Activated CD4-positive, CD25-positive, alpha-beta regulatory T cell (primary cell): ENCODE measurements at regions not wholly inside any gene's neighbourhood (a gene's known extent, or its start where the extent isn't known, plus 50 kb on each side); places are given as distances from the start of the nearest gene placed in this dataset.
"Not testable (repeated sequence)": the region's sequence is repeated elsewhere in the genome, so short reads cannot be mapped to it uniquely, and the experiment has no call there.

ENCODE experiments used
- DNase-seq, 4 experiments: peaks; one replicate each; lab custom pipeline; 2025; lab: John Stamatoyannopoulos, UW

DNA sequence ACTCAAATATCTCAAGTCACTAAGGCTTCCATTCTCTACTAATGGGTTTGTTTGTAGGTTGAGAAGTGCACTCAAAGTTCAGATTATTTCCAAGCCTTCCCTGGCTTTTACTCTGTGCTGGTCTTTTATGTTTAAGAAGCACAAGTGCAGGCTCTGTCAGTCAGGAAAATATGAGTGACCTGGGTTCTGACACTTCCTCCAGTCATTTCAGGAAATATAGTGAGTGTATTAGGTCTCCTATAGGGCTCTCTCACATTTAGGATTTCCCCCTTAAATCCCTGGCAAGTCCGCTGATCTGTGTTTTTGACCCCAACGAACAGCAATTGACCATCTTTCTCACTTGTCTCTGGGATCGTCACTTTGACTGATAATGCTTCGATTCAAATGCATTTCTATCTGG is 210.2 kb downstream of the ARPP21 start:
- no peak for DNase-seq

DNA sequence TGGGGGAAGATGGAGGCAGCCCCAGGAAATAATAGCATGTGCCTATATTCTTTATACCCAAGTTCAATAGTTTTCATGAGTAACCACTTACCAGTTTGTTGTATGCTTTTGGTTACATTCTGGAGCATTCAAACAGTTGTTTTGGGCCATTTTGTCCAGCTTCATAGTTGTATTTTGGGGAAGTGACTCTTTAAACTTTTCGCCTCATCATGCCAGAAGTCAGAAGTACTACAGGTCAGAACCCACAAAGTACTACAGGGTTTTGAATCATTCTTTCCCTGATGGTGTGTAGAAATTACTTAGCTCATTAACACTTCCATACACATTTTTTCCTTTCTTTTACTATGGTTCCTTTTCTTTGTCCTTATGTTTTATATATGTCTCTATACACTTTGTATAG is 210.6 kb downstream of the ARPP21 start:
- no peak for DNase-seq

DNA sequence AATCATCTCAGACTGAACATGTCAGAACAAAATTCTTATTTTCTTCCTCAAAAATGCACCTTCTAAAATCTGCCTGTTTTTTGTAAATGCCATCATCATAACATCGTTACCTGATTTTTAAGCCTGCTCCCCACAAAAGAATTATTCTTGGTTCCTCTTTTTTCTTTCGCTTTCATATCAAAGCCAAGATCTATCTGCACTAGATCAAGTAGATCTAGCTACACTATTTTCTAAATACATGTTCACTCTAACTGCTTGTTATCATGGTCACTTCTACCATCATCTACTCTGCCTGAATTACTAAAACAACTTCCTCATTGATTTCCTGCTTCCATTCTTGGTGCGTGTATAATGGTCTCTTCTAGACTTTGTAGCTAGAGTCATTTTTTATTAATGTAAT is 217.7 kb downstream of the ARPP21 start:
- no peak for DNase-seq

DNA sequence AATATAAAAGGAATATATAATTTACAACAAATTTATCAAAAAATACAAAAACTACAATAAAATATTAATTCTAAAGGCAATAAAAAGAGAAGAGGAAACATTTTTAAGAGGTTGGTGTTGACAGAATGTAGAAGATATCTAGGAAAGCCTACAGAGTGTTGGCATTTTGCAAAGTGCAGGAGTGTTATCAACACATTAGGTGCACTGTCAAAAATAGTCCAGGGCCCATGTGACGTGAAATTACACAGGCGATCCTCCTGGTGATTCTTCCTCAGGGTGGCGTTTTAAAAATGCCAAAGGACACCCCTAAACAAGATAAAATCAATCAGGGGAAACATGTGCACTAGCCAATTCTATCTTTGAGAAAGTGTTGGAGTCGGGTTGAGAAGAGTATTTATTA is 222.7 kb downstream of the ARPP21 start:
- DNase-seq, result no peak

DNA sequence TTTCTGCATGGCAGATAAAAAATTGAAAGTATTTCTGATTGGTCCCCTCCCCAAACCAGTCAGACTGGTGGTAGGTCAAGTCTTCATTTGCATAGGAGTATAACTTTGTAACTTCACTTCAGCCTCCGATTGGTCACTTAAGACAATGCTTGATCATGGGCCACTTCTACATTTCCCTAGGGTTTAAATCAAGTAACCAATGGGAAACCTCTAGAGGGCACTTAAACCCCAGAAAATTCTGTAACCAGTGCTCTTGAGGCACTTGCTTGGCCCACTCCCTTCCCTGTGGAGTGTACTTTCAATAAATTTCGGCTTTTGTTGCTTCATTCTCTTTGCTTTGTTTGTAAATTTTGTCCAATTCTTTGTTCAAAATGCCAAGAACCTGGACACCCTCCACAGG is 225.5 kb downstream of the ARPP21 start:
- no peak for DNase-seq

DNA sequence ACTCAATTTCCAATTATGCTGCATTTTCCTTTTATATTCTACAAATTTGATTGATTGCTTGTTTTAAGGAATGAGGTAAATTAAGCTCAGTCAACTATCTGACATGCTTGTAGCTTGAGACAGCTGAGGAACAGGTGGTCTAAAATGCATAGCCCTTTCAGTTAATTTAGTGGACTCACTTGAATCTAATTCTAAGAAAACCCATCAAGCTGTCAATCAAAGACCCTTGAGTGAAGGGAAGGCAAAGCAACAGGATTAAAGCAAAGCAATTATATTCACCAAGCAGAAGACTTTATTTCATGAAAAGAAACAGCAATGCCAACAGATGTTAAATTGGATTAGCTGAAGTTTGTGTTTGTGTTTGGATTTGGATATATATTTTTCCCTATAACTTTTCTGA is 228.5 kb downstream of the ARPP21 start:
- DNase-seq, result no peak

DNA sequence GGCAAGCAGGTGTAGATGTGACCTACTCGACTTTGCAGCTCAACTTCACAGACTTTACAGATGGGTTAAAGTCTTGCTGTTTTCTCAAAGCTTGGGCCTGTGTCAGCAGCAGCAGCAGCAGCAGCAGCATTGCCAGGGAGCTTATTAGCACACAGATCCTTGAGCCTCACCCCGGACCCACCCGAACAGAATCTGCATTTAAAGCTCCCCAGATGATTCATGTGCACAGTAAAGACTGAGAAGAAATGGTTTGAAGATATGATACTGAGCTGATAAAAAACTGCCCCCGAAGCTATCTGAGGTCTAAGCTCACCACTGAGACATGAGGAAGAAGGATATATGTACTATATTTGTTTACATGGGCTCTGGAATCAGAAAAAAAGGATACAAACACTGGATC is 231.7 kb downstream of the ARPP21 start:
- DNase-seq, result no peak

DNA sequence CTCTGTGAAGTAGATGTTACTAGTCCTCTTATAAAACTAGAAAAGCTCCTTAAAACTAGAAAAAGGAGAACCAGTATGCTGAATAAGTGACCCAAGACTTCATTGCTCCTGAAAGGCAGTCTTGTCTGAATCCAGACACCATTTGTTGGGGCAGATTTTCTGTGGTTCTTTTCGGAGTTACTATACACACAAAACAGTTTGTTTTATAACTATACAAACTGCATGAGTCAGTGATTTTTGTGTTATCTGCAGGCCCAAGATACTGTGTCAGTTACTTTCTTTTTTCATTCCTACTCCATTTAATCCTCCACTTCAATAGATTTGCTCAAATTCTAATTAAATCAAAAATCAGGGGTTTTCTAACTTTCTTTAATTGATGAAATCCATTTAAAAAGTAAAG is 244.6 kb downstream of the ARPP21 start:
- DNase-seq, result no peak

DNA sequence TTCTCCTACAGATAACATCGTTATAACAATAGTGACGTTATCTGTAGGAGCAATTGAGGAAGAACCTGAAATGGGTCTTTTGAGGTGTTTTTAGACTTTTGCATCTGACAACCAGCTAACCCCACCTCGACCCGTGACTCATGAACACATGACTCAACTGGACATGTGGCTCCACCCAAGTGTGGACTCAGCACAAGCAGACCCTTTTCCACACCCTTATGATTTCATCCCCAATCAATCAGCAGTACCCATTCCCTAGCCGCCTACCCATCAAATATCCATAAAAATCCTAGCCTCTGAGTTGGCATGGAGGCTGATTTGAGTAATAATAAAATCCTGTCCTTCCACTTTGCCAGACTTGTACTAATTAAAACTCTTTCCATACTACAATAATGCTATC is 255.4 kb downstream of the ARPP21 start:
- no peak for DNase-seq

DNA sequence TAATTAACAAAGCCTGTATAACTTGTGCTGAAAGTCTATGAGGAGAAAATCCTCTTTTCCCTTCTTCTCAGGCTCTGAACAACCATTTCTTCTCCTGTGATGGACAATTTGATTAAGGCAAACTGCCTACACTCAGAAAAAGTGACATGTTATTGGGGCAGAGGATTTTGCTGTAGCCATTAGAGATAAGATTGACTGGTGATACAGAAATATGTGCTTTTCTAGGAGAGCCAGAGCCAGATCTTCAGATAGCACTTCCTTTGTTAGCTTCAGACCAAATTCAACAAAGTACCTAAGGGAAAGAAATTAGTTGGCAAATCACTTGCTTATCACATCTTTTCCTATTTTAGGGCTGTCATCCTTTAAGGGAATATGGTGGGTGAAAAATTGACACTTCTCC is 259.9 kb downstream of the ARPP21 start:
- DNase-seq, result no peak

DNA sequence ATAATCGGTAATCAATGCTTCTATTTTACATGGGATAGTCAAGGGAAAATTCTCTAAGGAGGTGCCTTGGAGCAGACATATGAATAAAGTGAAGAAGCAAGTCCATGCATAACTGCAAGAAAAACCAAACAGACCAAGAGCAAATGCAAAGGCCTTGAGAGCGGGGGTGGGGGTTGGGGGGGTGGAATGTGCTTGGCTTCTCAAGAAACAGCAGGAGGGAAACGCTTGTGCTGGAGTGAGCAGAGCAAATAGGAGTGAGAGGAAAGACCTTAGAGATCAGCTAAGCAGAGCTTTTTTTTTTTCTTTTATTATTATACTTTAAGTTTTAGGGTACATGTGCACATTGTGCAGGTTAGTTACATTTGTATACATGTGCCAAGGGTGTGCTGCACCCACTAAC is 260.8 kb downstream of the ARPP21 start:
- DNase-seq, result no peak

DNA sequence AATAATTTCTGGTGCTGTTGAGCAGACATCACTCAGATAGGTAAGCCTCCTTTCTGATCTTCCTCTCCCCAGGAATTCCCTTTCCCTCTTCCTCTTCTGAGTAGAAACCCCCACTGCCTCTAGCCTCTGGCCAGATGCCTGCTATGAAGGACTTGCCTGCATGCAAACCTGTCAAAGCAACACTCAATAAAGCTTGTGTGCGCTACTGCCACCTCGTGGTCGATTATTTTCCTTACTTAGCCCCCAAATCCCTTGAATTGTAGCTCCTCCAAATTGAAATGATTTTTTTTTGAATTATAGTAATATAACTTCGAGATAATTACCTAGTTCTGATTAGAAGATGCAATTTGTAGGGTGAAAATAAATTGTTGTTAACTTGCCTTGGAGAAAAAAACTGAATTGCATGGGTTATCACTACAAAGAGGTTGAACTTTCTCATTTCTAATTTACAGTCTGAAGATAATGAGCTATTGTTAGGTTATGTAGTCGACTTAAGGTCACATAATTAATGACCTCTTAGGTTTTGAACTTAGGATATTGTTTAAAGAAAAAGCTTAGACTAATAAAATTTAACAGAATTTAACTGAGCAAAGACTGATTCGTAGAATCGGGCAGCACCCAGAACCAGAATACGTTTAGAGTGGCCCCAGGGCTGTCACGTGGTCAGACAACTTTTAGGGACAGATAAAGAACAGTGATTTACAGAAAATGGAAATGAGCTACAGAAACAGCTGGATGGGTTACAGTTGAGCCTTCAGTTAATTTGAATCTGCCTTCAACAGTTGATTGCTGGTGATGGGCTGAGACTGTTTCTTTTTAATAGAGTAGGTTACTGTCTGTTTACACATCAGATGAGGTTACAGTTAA is 269.3 kb downstream of the ARPP21 start:
- peak in 1 of 4 experiments; percentile 1 for DNase-seq

DNA sequence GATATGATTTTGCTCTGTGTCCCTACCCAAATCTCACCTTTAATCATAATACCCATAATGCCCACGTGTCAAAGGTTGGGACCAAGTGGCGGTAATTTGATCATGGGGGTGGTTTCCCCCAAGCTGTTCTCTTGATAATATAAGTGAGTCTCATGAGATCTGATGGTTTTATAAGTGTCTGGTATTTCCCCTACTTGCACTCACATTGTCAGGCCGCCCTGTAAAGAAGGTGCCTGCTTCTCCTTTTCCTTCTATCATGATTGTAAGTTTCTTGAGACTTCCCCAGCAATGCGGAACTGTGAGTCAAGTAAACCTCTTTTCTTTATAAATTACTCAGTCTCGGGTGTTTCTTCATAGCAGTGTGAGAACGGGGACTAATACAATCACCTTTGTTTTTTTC is 279.8 kb downstream of the ARPP21 start:
- no peak for DNase-seq

DNA sequence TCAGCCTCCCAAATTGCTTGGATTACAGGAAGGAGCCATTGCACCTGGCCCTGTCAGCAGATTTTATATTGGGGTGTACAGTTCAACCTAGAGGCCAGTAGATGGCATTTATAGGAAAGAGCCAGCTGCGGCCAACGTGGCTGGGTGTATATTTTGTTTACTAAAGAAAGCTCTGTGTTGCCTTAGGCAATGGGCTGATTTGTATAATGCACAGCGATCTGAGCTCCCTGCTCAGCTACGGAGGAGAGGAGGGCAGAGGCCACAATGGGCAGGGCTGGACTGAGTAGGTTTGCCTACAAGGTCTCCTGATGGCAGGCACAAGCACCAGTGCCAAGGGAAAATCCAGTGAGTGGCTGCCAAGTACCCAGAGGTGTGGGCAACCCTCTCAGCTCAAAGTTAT is 282.4 kb downstream of the ARPP21 start:
- no peak for DNase-seq

DNA sequence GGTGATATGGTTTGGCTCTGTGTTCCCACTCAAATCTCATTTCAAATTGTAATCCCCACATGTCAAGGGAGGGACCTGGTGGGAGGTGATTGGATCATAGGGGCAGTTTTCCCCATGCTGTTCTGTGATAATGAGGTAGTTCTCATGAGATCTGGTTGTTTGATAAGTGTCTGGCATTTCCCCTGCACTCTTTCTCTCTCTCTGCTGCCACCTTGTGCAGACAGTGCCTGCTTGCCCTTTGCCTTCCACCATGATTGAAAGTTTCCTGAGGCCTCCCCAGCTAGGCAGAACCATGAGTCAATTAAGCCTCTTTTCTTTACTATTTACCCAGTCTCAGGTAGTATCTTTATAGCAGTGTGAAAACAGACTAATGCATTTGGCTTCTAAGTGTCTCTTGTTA is 284.7 kb downstream of the ARPP21 start:
- DNase-seq, result not testable (repeated sequence)

DNA sequence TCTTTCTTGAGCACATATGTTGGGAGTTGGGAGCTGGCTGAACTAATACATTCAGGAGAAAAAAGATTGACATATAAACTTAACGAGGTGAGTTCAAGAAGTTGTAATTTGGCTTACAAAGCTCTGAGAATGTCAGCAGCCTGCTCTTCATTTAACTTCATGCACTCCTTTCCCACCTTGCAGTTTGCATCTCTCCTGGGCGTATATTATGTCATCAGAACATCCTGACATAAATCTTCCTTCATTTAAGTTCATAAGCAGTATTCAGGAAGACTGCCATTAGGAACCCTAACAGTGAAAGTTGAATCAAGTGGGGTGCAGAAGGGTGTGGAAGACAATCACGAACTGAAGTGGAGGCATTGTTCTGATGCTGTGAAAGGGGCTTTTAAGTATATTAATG is 288.1 kb downstream of the ARPP21 start:
- no peak for DNase-seq

DNA sequence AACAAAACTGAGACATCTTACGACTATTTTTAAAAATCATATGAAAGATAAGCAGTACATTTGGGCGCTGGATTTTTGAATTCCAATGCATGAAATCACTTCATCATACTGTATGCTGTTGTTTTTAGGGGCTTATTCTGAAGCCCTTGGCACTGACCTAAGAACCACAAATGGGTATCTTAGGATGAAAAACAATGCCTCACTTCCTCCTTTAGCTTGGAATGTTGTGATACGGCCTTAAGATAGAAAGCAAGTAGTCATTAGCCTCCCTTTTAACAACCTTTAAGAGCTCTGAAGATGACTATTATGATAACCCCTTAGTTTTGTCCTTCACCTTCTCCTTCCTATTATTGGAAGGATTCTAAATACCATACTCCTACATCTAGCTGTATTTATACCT is 289.8 kb downstream of the ARPP21 start:
- DNase-seq, result no peak

DNA sequence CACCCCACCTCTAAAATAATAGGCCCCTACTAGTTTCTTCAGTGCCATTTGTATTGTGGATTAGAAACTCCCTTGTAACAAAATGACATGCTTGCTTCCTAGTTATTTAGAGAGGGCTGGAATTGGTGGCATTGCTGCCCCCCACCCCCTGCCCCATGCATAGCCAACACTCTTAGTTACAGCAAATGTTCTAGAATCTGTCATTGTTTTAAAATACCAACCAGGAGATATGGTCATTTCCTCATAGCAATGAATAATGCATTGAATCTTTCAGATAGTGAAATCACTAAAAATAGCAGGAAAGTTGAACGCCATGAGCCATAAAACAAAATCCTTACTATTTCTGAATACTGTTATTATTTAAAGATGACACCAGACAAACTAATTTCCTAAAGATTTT is 292.5 kb downstream of the ARPP21 start:
- no peak for DNase-seq

DNA sequence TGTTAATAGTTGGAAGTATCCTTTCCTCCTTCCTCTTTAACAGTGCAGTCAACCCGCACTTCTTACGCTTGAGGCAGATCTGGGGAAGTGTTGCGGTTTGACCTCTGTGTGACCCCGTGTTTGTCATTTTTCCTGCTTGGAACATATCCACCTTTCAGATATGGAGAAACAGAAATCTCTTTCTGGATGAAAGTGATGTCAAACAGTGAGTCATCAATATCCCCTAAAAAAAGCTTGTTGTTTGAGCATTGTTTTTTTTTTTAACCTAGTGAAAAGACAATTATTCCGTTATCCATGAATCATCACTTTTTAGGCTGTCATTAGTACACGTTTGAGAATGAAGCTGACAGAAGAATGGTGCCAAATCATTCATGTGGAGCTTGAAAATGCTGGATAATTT is 293.7 kb downstream of the ARPP21 start:
- no peak for DNase-seq

DNA sequence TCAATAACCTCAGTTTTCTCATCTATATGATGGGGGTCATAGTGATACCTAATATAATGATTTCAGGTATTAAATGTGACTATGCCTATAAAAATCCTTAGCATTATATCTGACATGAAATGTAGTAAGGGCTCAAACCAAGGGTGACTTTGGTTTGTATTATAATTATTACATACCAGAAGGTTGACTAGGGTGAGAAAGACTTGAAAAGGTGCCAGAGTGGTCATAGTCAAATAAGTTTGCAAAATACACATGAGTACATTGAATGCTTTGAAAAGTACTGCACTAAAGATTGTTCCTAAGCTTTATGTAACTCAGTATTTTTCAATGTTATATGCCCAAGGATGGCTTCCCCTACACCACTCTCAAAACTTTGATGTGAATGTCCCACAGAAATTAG is 297.2 kb downstream of the ARPP21 start:
- no peak for DNase-seq

DNA sequence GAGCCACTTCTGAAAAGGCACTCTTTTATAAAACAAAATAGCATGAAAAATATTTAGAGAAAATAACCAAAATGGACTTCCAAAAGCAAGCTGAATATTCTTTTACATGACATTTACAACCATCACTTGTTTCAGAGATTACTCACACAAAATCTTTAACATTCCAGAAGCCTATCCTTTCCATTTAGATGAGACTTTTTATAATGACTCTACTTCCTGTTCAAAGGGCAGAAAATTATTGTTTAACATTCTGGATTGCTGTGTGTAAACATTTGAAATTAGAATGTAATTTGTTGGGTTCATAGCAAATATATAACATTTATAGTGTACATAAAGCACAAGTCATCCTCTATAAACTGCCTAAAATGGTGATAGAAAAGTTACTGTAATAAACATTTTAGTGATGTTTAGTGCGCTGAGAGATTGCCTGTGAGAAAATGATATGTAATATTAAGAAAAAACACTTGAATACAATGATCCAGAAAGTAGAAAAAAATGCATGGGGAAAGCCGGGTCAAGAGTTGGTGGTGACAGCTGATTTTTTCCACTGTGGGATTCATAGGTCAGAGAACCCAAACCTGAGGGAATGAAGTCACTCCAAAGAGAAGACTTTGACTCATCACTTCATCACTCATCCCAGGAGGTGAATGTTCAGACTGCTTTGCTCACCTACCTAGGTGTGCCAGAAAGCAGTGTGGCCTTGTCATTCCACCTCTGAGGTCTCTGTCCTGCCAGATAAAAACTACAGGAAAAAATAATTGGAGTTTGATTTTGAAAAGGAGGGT is 305.8 kb downstream of the ARPP21 start:
- no peak for DNase-seq

DNA sequence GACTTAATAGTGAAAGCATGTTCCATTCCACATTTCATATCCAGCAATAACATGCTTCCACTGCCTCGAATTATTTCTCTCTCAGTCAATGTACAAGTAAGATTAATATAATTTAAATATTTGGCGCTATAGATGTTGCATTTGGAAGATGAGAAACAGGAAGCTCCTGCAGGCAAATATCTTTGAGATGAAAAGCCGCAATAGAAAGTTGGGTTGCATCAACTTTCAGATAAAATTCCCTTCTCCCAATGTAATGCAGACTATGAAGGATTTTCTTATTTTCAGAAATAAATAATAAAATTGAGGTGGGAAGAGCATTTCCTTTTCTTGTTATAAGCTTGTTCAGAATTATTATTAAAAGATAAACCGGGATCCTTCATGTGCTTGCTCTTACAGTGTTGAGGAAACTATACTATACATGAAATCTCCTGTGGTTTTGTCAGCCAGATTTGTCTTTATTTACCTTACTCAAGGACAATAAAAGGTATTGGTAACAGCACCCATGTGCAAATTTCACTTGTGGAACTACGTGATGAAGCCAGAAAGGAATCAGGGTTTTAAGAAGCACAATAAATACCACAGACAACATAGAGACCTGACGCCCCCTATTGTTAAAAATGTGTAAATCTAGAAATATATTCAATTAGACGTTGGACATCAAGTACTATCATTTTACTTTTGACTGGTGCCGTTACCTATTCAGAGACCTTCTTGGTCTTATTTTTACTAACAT is 307.0 kb downstream of the ARPP21 start:
- no peak for DNase-seq
